Activated B cell treated with CpG ODN at 0.5 μM for 24 hours (primary cell): ENCODE measurements at regions not wholly inside any gene's neighbourhood (a gene's known extent, or its start where the extent isn't known, plus 50 kb on each side); places are given as distances from the start of the nearest gene placed in this dataset.
A peak's percentile ranks its signal among the peaks of the same experiment; 100 is the strongest.

ENCODE experiments used
- ATAC-seq: fragments of 200-7000 bp; cut with Tn5 transposase; one replicate; pipeline ENCODE4 v1.10.0; 2021; ENCODE audit warnings: low read depth, mild to moderate bottlenecking, moderate library complexity
- CTCF ChIA-PET: fragments of 350-600 bp; sonication (Branson Sonifier 250); formaldehyde crosslinking; loops from one replicate; lab custom pipeline; 2021; ENCODE audit warnings: antibody characterized with exemption; lab: Charles Lee
- POLR2A ChIA-PET: fragments of 350-600 bp; sonication (Branson Sonifier 250); formaldehyde crosslinking; loops from one replicate; lab custom pipeline; 2021; ENCODE audit warnings: antibody characterized with exemption; lab: Charles Lee
- DNase-seq: peaks from one replicate; pipeline ENCODE4 v3.0.0; 2022
- H3K27ac Mint-ChIP-seq: one replicate; pipeline ENCODE4 v1.8.0; 2020; ENCODE audit warnings: mixed read lengths
- H3K27me3 Mint-ChIP-seq: one replicate; pipeline ENCODE4 v1.8.0; 2021; ENCODE audit warnings: mixed read lengths
- H3K36me3 Mint-ChIP-seq: one replicate; pipeline ENCODE4 v1.8.0; 2021; ENCODE audit warnings: low read depth, mixed read lengths
- H3K4me1 Mint-ChIP-seq: one replicate; pipeline ENCODE4 v1.8.0; 2021; ENCODE audit warnings: mixed read lengths
- H3K4me3 Mint-ChIP-seq: one replicate; pipeline ENCODE4 v1.8.0; 2020; ENCODE audit warnings: mild to moderate bottlenecking, mixed read lengths
- H3K9me3 Mint-ChIP-seq: one replicate; pipeline ENCODE4 v1.8.0; 2020; ENCODE audit warnings: mixed read lengths
- CTCF ChIP-seq: fragments of 200-600 bp; IDR thresholded peaks from one replicate; pipeline ENCODE4 v1.8.0; 2022; ENCODE audit warnings: antibody characterized with exemption, mild to moderate bottlenecking
- intact Hi-C: fragments of 100-400 bp; cut with micrococcal nuclease; formaldehyde crosslinking; loops from one replicate; pipeline ENCODE4 v1.15.1; 2024

- Mint-ChIP-seq H3K9me3 (no peaks in the 10 kb centered on the region), H3K4me1 (peaks cover 43% of the 10 kb centered on the region), H3K36me3 (peaks cover 2% of the 10 kb centered on the region), H3K27ac (no peak overlapping the region), H3K27me3 (no peaks in the 10 kb centered on the region), H3K4me3 (no peak overlapping the region)
- ATAC-seq: no peak
- intact Hi-C loops: loop anchor here (10.0 kb wide), 1 partner anchor 674 kb away; no protein-coding TSS in a partner anchor
- ChIA-PET CTCF (no interaction called here), POLR2A (interaction anchor here (0.6 kb wide), 1 partner anchor 74 kb away, joined by 4 read pairs; no protein-coding TSS in a partner anchor)
- no peak for DNase-seq
- TF ChIP-seq CTCF: no peak
Measured at GRCh38 chr14:65280653-65281052, 131.9 kb upstream of the FUT8 start.

DNA sequence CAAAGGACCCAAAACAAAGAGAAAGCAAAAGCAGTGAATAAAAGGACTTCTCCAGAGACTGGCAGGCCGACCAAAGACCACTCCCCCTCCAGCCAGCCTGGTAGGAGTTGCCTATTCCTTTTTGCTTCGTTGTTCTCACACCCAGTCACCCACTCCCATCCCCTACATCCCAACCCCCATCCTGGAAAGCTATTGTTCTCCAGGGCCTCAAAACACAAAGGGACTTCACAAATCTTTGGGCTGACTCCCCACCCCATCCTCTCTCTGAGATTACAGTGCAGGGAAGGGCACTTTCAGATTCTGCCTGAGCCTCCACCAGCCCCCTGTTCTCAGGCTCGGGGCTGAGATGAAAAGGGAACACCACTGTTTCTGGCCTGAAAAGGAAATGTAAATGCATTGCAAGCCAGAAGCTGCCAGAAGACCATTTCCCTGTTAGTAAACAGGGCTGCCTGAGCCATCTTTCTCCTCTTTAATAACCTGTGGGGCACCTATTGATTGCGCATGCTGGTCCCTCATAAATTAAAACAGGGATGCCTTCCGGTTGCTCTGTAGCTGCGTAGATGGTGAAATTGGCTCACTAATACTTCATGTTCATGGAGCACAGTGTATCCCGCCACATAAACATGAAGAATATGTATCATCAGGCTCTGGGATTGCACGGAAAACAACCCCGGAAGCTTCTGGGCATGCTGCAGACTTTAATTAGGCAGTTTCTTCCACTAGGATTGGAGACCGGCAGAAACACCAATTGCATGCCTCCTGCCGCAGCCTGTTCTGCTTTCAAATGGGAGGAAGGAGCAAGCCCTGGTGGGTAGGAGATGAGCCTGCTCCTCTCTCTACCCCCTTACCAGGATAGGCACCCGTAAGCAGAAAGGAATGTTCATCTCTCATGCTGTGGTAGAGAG is 130.3 kb upstream of the FUT8 start:
- intact Hi-C loops: loop anchor here (10.0 kb wide), 1 partner anchor 673 kb away; no protein-coding TSS in a partner anchor

GRCh38 chr14:65282896-65283253 is 129.7 kb upstream of the FUT8 start:
- Mint-ChIP-seq H3K9me3 (no peaks in the 10 kb centered on the region), H3K4me3 (peak overlapping the region; percentile 79), H3K36me3 (peaks cover 2% of the 10 kb centered on the region), H3K4me1 (peaks cover 60% of the 10 kb centered on the region), H3K27me3 (no peaks in the 10 kb centered on the region), H3K27ac (peak overlapping the region; percentile 93)
- no peak for ATAC-seq
- intact Hi-C loops: loop anchor here (10.0 kb wide), 1 partner anchor 672 kb away; no protein-coding TSS in a partner anchor
- POLR2A ChIA-PET: interaction anchor here (0.6 to 4.4 kb wide), 12 partner anchors 9 to 130 kb away, joined by 3 to 45 read pairs (median 5); partner anchors contain the start of gene FUT8
- no peak for TF ChIP-seq CTCF
- no peak for DNase-seq
- CTCF ChIA-PET: interaction anchor here (0.6 to 1.3 kb wide), 3 partner anchors 25 to 542 kb away, joined by 4 read pairs; partner anchors contain the start of gene FNTB

More for the DNA sequence above, 130.3 kb upstream of the FUT8 start:
- Mint-ChIP-seq H3K27ac (peak overlapping the region; percentile 93), H3K4me1 (peaks cover 57% of the 10 kb centered on the region), H3K36me3 (peaks cover 2% of the 10 kb centered on the region), H3K4me3 (peak overlapping the region; percentile 79), H3K9me3 (no peaks in the 10 kb centered on the region), H3K27me3 (no peaks in the 10 kb centered on the region)
- ChIA-PET CTCF (interaction anchor here (0.8 to 1.3 kb wide), 6 partner anchors 45 to 543 kb away, joined by 3 to 4 read pairs (median 4); partner anchors contain the start of genes FNTB and FUT8), POLR2A (interaction anchor here (0.5 to 4.4 kb wide), 13 partner anchors 8 to 130 kb away, joined by 3 to 45 read pairs (median 6); partner anchors contain the start of gene FUT8)
- ATAC-seq (peak; percentile 13), DNase-seq (no peak)
- TF ChIP-seq CTCF: no peak

- H3K27ac Mint-ChIP-seq: peak overlapping the region; percentile 96
- peak overlapping the region; percentile 74 for H3K4me3 Mint-ChIP-seq
- ATAC-seq: peak; percentile 29
- intact Hi-C loops: loop anchor here (1.0 to 10.0 kb wide), 7 partner anchors 32 to 668 kb away; partner anchors contain the start of genes FNTB, FUT8 and MAX
- CTCF ChIA-PET: interaction anchor here (0.8 to 8.3 kb wide), 21 partner anchors 8 to 674 kb away, joined by 3 to 114 read pairs (median 4); partner anchors contain the start of gene FUT8
- no peak for DNase-seq
- H3K4me1 Mint-ChIP-seq: peaks cover 88% of the 10 kb centered on the region
- H3K27me3 Mint-ChIP-seq: no peaks in the 10 kb centered on the region
- no peaks in the 10 kb centered on the region for H3K9me3 Mint-ChIP-seq
- peaks cover 3% of the 10 kb centered on the region for H3K36me3 Mint-ChIP-seq
- POLR2A ChIA-PET: interaction anchor here (0.8 to 10.5 kb wide), 16 partner anchors 17 to 127 kb away, joined by 3 to 183 read pairs (median 10); partner anchors contain the start of gene FUT8
- TF ChIP-seq CTCF: no peak
Measured at GRCh38 chr14:65286443-65286842, 126.1 kb upstream of the FUT8 start.
